GM12865 (cell line): ENCODE measurements at regions not wholly inside any gene's neighbourhood (a gene's known extent, or its start where the extent isn't known, plus 50 kb on each side); places are given as distances from the start of the nearest gene placed in this dataset.

Experiments
- DNase-seq: peaks from one replicate; pipeline ENCODE4 v3.0.0; 2010; ENCODE audit warnings: low read depth
- H3K4me3 ChIP-seq: 2 replicates; pipeline ENCODE4 v1.5.1; 2011; ENCODE audit warnings: mild to moderate bottlenecking, low read depth, low read length, control low read depth
- CTCF ChIP-seq: IDR thresholded peaks from 2 replicates; pipeline ENCODE4 v1.5.1; 2011; ENCODE audit warnings: low read length, control low read depth, low read depth, inconsistent platforms; ENCODE audit not compliant: insufficient read depth; ENCODE audit errors: missing control alignments

- no peak for DNase-seq
- no peak overlapping the region for H3K4me3 ChIP-seq
- no peak for TF ChIP-seq CTCF
Measured at GRCh38 chr12:127014079-127014478, 1252.9 kb upstream of the TMEM132C start.

GRCh38 chr12:127024791-127025190 is 1242.2 kb upstream of the TMEM132C start:
- DNase-seq, result no peak
- no peak overlapping the region for H3K4me3 ChIP-seq

GRCh38 chr12:127025545-127025944 is 1241.4 kb upstream of the TMEM132C start:
- H3K4me3 ChIP-seq, result no peak overlapping the region
- DNase-seq, result no peak
- peak; percentile 6 for TF ChIP-seq CTCF

More at GRCh38 chr12:127024791-127025190, 1242.2 kb upstream of the TMEM132C start:
- TF ChIP-seq CTCF, result no peak

GRCh38 chr12:127035011-127035879 is 1231.7 kb upstream of the TMEM132C start:
- H3K4me3 ChIP-seq, result no peak overlapping the region
- DNase-seq, result no peak
- TF ChIP-seq CTCF, result no peak

GRCh38 chr12:127038152-127038551 is 1228.8 kb upstream of the TMEM132C start:
- no peak for TF ChIP-seq CTCF
- DNase-seq, result no peak
- no peak overlapping the region for H3K4me3 ChIP-seq

- no peak for DNase-seq
- no peak overlapping the region for H3K4me3 ChIP-seq
- TF ChIP-seq CTCF, result no peak
Measured at GRCh38 chr12:127038761-127039160, 1228.2 kb upstream of the TMEM132C start.
